ENCODE measurements at regions not wholly inside any gene's neighbourhood (a gene's known extent, or its start where the extent isn't known, plus 50 kb on each side); places are given as distances from the start of the nearest gene placed in this dataset.

DNA sequence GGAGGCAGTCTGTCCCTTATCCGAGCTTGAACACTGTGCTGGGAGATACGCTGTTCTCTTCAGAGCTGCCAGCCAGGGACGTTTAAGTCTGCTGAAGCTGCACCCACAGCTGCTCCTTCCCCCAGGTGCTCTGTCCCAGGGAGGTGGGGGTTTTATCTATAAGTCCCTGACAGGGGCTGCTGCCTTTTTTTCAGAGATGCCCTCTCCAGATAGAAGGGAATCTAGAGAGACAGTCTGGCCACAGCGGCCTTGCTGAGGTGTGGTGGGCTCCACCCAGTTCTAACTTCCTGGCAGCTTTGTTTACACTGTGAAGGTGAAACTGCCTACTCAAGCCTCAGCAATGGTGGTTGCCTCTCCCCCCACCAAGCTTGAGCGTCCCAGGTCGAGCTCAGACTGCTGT lies 319.9 kb upstream of the GRM7 start:
- no peak overlapping the region for H2AFZ ChIP-seq (ENCODE audit: low read depth, low read length, severe bottlenecking)
- no peak overlapping the region for H3K9ac ChIP-seq (ENCODE audit: low read length)
- no peaks in the 10 kb centered on the region for H3F3A ChIP-seq (ENCODE audit: insufficient read depth)
- H3K27me3 ChIP-seq (ENCODE audit: low read length), result no peaks in the 10 kb centered on the region
- no peak overlapping the region for H3K27ac ChIP-seq (ENCODE audit: low read depth, low read length)
- no peaks in the 10 kb centered on the region for H4K20me1 ChIP-seq (ENCODE audit: low read depth, low read length)
- H3K4me3 ChIP-seq (ENCODE audit: insufficient read depth, low read length, poor library complexity, severe bottlenecking), result no peak overlapping the region
- H3K79me2 ChIP-seq (ENCODE audit: insufficient read depth, low read length), result no peaks in the 10 kb centered on the region
- no peak for TF ChIP-seq EZH2phosphoT487 (conservative IDR thresholded peaks at IDR 0.05; ENCODE audit: low read length)
- TF ChIP-seq, protein P1, sequence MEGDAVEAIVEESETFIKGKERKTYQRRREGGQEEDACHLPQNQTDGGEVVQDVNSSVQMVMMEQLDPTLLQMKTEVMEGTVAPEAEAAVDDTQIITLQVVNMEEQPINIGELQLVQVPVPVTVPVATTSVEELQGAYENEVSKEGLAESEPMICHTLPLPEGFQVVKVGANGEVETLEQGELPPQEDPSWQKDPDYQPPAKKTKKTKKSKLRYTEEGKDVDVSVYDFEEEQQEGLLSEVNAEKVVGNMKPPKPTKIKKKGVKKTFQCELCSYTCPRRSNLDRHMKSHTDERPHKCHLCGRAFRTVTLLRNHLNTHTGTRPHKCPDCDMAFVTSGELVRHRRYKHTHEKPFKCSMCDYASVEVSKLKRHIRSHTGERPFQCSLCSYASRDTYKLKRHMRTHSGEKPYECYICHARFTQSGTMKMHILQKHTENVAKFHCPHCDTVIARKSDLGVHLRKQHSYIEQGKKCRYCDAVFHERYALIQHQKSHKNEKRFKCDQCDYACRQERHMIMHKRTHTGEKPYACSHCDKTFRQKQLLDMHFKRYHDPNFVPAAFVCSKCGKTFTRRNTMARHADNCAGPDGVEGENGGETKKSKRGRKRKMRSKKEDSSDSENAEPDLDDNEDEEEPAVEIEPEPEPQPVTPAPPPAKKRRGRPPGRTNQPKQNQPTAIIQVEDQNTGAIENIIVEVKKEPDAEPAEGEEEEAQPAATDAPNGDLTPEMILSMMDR (IDR thresholded peaks at IDR 0.05; ENCODE audit: insufficient read depth, low read length, poor library complexity, severe bottlenecking), result no peak
- 0 out of 2 replicates have a peak, but pooled peaks cover under 1% of the 10 kb centered on the region for H3K9me3 ChIP-seq (ENCODE audit: insufficient read depth, low read length)
- H3K4me2 ChIP-seq (ENCODE audit: low read depth, low read length, poor library complexity, severe bottlenecking), result no peak overlapping the region
- no peaks in the 10 kb centered on the region for H3K36me3 ChIP-seq (ENCODE audit: low read length)
- no peaks in the 10 kb centered on the region for H3K9me2 ChIP-seq (replicated peaks; ENCODE audit: insufficient read depth, low read length)

DNA sequence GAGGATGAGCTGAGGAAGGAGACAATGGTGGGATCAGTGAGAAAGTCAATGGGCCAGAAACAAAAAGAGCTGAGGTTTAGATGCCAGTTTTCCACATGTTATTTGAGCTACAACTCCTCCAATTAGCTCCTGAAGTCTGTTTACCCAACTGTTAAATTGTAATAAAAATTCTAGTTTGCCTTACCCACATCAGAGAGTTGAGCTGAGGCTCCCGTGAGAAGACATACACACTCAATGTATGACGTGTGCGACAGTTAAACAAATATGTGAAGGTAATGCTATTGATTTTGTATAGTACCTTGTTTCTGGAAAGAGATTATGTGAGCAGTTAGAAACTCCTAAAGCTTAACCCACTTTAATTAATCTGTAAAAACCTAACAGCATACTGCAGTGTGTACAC lies 318.1 kb upstream of the GRM7 start:
- no peaks in the 10 kb centered on the region for H3K27me3 ChIP-seq (ENCODE audit: low read length)
- no peaks in the 10 kb centered on the region for H4K20me1 ChIP-seq (ENCODE audit: low read depth, low read length)
- no peaks in the 10 kb centered on the region for H3F3A ChIP-seq (ENCODE audit: insufficient read depth)
- H3K9ac ChIP-seq (ENCODE audit: low read length), result no peak overlapping the region
- H3K9me2 ChIP-seq (replicated peaks; ENCODE audit: insufficient read depth, low read length), result no peaks in the 10 kb centered on the region
- H3K4me2 ChIP-seq (ENCODE audit: low read depth, low read length, poor library complexity, severe bottlenecking), result no peak overlapping the region
- H3K27ac ChIP-seq (ENCODE audit: low read depth, low read length), result no peak overlapping the region
- TF ChIP-seq, protein P1 (IDR thresholded peaks at IDR 0.05; ENCODE audit: insufficient read depth, low read length, poor library complexity, severe bottlenecking), result no peak
- no peak for TF ChIP-seq EZH2phosphoT487 (conservative IDR thresholded peaks at IDR 0.05; ENCODE audit: low read length)
- no peaks in the 10 kb centered on the region for H3K36me3 ChIP-seq (ENCODE audit: low read length)
- H3K4me3 ChIP-seq (ENCODE audit: insufficient read depth, low read length, poor library complexity, severe bottlenecking), result no peak overlapping the region
- H2AFZ ChIP-seq (ENCODE audit: low read depth, low read length, severe bottlenecking), result no peak overlapping the region
- no peaks in the 10 kb centered on the region for H3K79me2 ChIP-seq (ENCODE audit: insufficient read depth, low read length)
- 0 out of 2 replicates have a peak, but pooled peaks cover 3% of the 10 kb centered on the region for H3K9me3 ChIP-seq (ENCODE audit: insufficient read depth, low read length)

- no peak overlapping the region for H3K27ac ChIP-seq (ENCODE audit: low read depth, low read length)
- no peak overlapping the region for H2AFZ ChIP-seq (ENCODE audit: low read depth, low read length, severe bottlenecking)
- H3K4me3 ChIP-seq (ENCODE audit: insufficient read depth, low read length, poor library complexity, severe bottlenecking), result no peak overlapping the region
- no peaks in the 10 kb centered on the region for H3K79me2 ChIP-seq (ENCODE audit: insufficient read depth, low read length)
- H3K9me3 ChIP-seq (ENCODE audit: insufficient read depth, low read length), result 0 out of 2 replicates have a peak, but pooled peaks cover 3% of the 10 kb centered on the region
- H3K4me2 ChIP-seq (ENCODE audit: low read depth, low read length, poor library complexity, severe bottlenecking), result no peak overlapping the region
- no peaks in the 10 kb centered on the region for H3F3A ChIP-seq (ENCODE audit: insufficient read depth)
- TF ChIP-seq, protein P1 (IDR thresholded peaks at IDR 0.05; ENCODE audit: insufficient read depth, low read length, poor library complexity, severe bottlenecking), result no peak
- no peak for TF ChIP-seq EZH2phosphoT487 (conservative IDR thresholded peaks at IDR 0.05; ENCODE audit: low read length)
- H3K9me2 ChIP-seq (replicated peaks; ENCODE audit: insufficient read depth, low read length), result no peaks in the 10 kb centered on the region
- no peak overlapping the region for H3K9ac ChIP-seq (ENCODE audit: low read length)
- no peaks in the 10 kb centered on the region for H4K20me1 ChIP-seq (ENCODE audit: low read depth, low read length)
- no peaks in the 10 kb centered on the region for H3K27me3 ChIP-seq (ENCODE audit: low read length)
- H3K36me3 ChIP-seq (ENCODE audit: low read length), result no peaks in the 10 kb centered on the region
Measured at GRCh38 chr3:6549296-6549695, 311.6 kb upstream of the GRM7 start.
